Renal cortex interstitium (tissue), 11 donors: ENCODE measurements at regions not wholly inside any gene's neighbourhood (a gene's known extent, or its start where the extent isn't known, plus 50 kb on each side); places are given as distances from the start of the nearest gene placed in this dataset.

Source experiments
- DNase-seq, 11 donors: peaks; one replicate each; pipeline ENCODE4 v3.0.0-alpha.2; 2013; ENCODE audit warnings: low read depth in 9 of 11, low spot score in 4 of 11; ENCODE audit errors: extremely low read depth in 1 of 11

- no peak for DNase-seq
These were observed 210.9 kb upstream of the PRKD1 start for GRCh38 chr14:30138567-30138966.

GRCh38 chr14:30142216-30142615 lies 214.6 kb upstream of the PRKD1 start:
- no peak for DNase-seq

GRCh38 chr14:30143627-30144026 lies 216.0 kb upstream of the PRKD1 start:
- DNase-seq, result peak in 1 of 11 donors; percentile 7

GRCh38 chr14:30153717-30154116 lies 226.1 kb upstream of the PRKD1 start:
- DNase-seq, result no peak

GRCh38 chr14:30156571-30156970 lies 228.9 kb upstream of the PRKD1 start:
- DNase-seq, result no peak

GRCh38 chr14:30158299-30158698 lies 230.7 kb upstream of the PRKD1 start:
- no peak for DNase-seq

- DNase-seq, result no peak
These were observed 231.7 kb upstream of the PRKD1 start for GRCh38 chr14:30159374-30159773.

- no peak for DNase-seq
These were observed 233.0 kb upstream of the PRKD1 start for GRCh38 chr14:30160608-30161007.

- DNase-seq, result no peak
These were observed 234.4 kb upstream of the PRKD1 start for GRCh38 chr14:30162066-30162465.

GRCh38 chr14:30165255-30165654 lies 237.6 kb upstream of the PRKD1 start:
- no peak for DNase-seq

- DNase-seq, result no peak
These were observed 250.1 kb upstream of the PRKD1 start for GRCh38 chr14:30177781-30178180.

- no peak for DNase-seq
These were observed 251.9 kb upstream of the PRKD1 start for GRCh38 chr14:30179381-30180130.

GRCh38 chr14:30180219-30180618 lies 252.6 kb upstream of the PRKD1 start:
- no peak for DNase-seq

GRCh38 chr14:30185832-30186231 lies 258.2 kb upstream of the PRKD1 start:
- DNase-seq, result no peak

- DNase-seq, result no peak
These were observed 264.1 kb upstream of the PRKD1 start for GRCh38 chr14:30191639-30192279.

- no peak for DNase-seq
These were observed 265.5 kb upstream of the PRKD1 start for GRCh38 chr14:30193101-30193500.

- DNase-seq, result no peak
These were observed 266.3 kb upstream of the PRKD1 start for GRCh38 chr14:30193845-30194501.

GRCh38 chr14:30194741-30195148 lies 267.1 kb upstream of the PRKD1 start:
- DNase-seq, result no peak

- DNase-seq, result no peak
These were observed 268.3 kb upstream of the PRKD1 start for GRCh38 chr14:30195941-30196340.

GRCh38 chr14:30196861-30197260 lies 269.2 kb upstream of the PRKD1 start:
- no peak for DNase-seq
